Gastrocnemius medialis (tissue), 4 donors: ENCODE measurements at regions not wholly inside any gene's neighbourhood (a gene's known extent, or its start where the extent isn't known, plus 50 kb on each side); places are given as distances from the start of the nearest gene placed in this dataset.

Experiments used
- POLR2A ChIP-seq, 2 donors: fragments of 450-650 bp; IDR thresholded peaks; one replicate each; pipeline ENCODE4 v1.6.1; 2017; ENCODE audit warnings: antibody characterized with exemption in 2 of 2, mild to moderate bottlenecking in 2 of 2, moderate library complexity in 2 of 2
- TF ChIP-seq, protein P1 (sequence below), 5 experiments: fragments of 450-650 bp in 3 of 5; fragments of 200-600 bp in 2 of 5; sonication (generic) in 2 of 5; IDR thresholded peaks in 4 of 5; conservative IDR thresholded peaks in 1 of 5; 1 replicate in 4 of 5; 2 replicates in 1 of 5; pipeline ENCODE4 v1.5.1; 2016 to 2019; ENCODE audit warnings: antibody characterized with exemption in 5 of 5, mild to moderate bottlenecking in 3 of 5, moderate library complexity in 3 of 5

DNA sequence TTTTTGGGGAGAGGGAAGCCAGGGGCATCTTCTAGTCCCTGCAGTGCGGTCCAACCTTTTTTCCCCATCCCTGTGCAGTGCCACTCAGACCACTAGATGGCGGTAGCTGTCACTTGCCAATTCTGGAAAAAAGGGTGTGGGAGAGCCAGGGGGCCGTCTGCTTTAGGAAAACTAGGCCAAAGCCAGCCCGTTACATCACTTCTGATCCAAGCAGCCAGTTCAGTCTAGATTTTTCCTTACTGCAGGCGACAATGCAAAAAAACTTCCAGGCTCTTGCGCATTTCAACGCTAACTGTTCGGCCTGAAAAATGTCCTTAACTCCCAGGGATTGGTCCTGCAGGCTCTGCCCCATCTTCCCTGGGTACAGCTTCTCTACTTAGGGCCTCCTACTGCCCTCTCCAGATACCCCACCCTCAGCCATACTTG lies 69.2 kb upstream of the CES5A start:
- TF ChIP-seq, protein P1, sequence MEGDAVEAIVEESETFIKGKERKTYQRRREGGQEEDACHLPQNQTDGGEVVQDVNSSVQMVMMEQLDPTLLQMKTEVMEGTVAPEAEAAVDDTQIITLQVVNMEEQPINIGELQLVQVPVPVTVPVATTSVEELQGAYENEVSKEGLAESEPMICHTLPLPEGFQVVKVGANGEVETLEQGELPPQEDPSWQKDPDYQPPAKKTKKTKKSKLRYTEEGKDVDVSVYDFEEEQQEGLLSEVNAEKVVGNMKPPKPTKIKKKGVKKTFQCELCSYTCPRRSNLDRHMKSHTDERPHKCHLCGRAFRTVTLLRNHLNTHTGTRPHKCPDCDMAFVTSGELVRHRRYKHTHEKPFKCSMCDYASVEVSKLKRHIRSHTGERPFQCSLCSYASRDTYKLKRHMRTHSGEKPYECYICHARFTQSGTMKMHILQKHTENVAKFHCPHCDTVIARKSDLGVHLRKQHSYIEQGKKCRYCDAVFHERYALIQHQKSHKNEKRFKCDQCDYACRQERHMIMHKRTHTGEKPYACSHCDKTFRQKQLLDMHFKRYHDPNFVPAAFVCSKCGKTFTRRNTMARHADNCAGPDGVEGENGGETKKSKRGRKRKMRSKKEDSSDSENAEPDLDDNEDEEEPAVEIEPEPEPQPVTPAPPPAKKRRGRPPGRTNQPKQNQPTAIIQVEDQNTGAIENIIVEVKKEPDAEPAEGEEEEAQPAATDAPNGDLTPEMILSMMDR (IDR thresholded peaks at IDR 0.05 in 4 of 5, conservative IDR thresholded peaks at IDR 0.05 in 1 of 5), result peak; percentile 66 to 89 (median 76)
- no peak for TF ChIP-seq POLR2A (IDR thresholded peaks at IDR 0.05)
